ENCODE measurements at regions not wholly inside any gene's neighbourhood (a gene's known extent, or its start where the extent isn't known, plus 50 kb on each side); places are given as distances from the start of the nearest gene placed in this dataset.

DNA sequence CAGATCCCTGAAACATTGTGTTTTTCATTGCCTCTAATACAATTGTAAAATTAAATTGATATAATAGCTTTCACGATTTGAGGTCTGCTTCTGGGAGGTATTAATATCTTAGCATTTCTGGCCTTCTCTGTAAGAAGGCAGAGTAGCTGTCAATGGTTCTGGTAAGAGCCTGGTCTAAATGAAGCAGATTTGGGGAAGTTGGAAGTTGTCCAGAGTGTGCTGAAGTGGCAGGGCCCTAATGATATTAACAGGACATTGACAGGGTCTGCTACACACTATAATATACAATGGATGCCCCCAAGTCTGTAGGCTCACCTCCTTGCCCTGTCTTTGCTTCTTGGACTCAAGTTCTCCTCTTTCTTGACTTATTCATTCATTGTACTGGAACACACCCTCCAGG is 99.5 kb downstream of the C4BPA start:
- no peak overlapping the region for H3K4me2 ChIP-seq (ENCODE audit: low read depth, low read length)
- H2AFZ ChIP-seq (replicated peaks; ENCODE audit: low read length, poor library complexity) = no peak overlapping the region
- no peak overlapping the region for H3K9ac ChIP-seq (ENCODE audit: low read depth, low read length)
- dilution Hi-C loops (cut with HindIII; ENCODE audit: low sequenced_read_pairs, unreplicated experiment) (no loop called here), intact Hi-C loops (cut with micrococcal nuclease) (no loop called here), in situ Hi-C loops (cut with MboI; ENCODE audit: low sequenced_read_pairs) (no loop called here)
- H2BK5ac ChIP-seq (ENCODE audit: low read depth, low read length, poor library complexity, severe bottlenecking) = no peak overlapping the region
- H3K4ac ChIP-seq (ENCODE audit: low read depth, low read length) = no peak overlapping the region
- H3K36me3 ChIP-seq (ENCODE audit: control insufficient read depth, insufficient read depth, low read length) = no peaks in the 10 kb centered on the region
- no peaks in the 10 kb centered on the region for H3K79me1 ChIP-seq (ENCODE audit: low read depth in 1 of 2, low read length in 2 of 2)
- H2BK20ac ChIP-seq (ENCODE audit: low read depth, low read length) = no peak overlapping the region
- BruUV-seq (replicated peaks) = no TSS peak
- no peak overlapping the region for H3K56ac ChIP-seq (ENCODE audit: extremely low read depth, insufficient read depth, low read length)
- no CpG with 5 or more reads among the region's 1 CpG for WGBS, 2 experiments (ENCODE audit: extremely low coverage in 2 of 2, insufficient read length in 1 of 2)
- no peak overlapping the region for H2AK5ac ChIP-seq (ENCODE audit: low read depth, low read length)
- H3K9me1 ChIP-seq (ENCODE audit: insufficient read depth, low read length) = no peaks in the 10 kb centered on the region
- no peak overlapping the region for H4K5ac ChIP-seq (ENCODE audit: low read depth, low read length)
- H3K14ac ChIP-seq (replicated peaks; ENCODE audit: low read depth, low read length) = no peak overlapping the region
- CTCF ChIA-PET = no interaction called here
- POLR2A ChIA-PET (ENCODE audit: unreplicated experiment) = no interaction called here
- DNase-seq (no peak), ATAC-seq (ENCODE audit: low read depth) (no peak)
- no peak overlapping the region for H3K4me3 ChIP-seq (ENCODE audit: insufficient read depth, low read depth, low read length)
- no peak overlapping the region for H3K18ac ChIP-seq (ENCODE audit: low read depth, low read length)
- no peak overlapping the region for H4K8ac ChIP-seq (ENCODE audit: low read depth in 2 of 2, low read length in 2 of 2)
- H3K27ac ChIP-seq (ENCODE audit: insufficient read depth, low read length) = no peak overlapping the region
- no peaks in the 10 kb centered on the region for H4K20me1 ChIP-seq (ENCODE audit: insufficient read depth, low read length)
- H3K9me3 ChIP-seq (ENCODE audit: control insufficient read depth, insufficient read depth, low read length) = no peaks in the 10 kb centered on the region
- H3K23ac ChIP-seq (ENCODE audit: low read depth, low read length) = no peak overlapping the region
- H2BK15ac ChIP-seq (ENCODE audit: low read depth, low read length) = no peak overlapping the region
- H4K91ac ChIP-seq (ENCODE audit: insufficient read depth, low read depth, low read length) = no peak overlapping the region
- no peak overlapping the region for H2BK120ac ChIP-seq (ENCODE audit: low read depth, low read length)
- no peak overlapping the region for H2AK9ac ChIP-seq (replicated peaks; ENCODE audit: low read depth, low read length, poor library complexity)
- no peaks in the 10 kb centered on the region for H3K27me3 ChIP-seq (ENCODE audit: control insufficient read depth, insufficient read depth, low read length)
- H3K4me1 ChIP-seq (ENCODE audit: control insufficient read depth, insufficient read depth, low read length) = no peaks in the 10 kb centered on the region
- TF ChIP-seq, protein P1, sequence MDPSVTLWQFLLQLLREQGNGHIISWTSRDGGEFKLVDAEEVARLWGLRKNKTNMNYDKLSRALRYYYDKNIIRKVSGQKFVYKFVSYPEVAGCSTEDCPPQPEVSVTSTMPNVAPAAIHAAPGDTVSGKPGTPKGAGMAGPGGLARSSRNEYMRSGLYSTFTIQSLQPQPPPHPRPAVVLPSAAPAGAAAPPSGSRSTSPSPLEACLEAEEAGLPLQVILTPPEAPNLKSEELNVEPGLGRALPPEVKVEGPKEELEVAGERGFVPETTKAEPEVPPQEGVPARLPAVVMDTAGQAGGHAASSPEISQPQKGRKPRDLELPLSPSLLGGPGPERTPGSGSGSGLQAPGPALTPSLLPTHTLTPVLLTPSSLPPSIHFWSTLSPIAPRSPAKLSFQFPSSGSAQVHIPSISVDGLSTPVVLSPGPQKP (IDR thresholded peaks at IDR 0.05; ENCODE audit: borderline replicate concordance, low read depth, low read length) = no peak
- no peak for TF ChIP-seq BHLHE40 (IDR thresholded peaks at IDR 0.05; ENCODE audit: low read depth, low read length)
- TF ChIP-seq RCOR1 (IDR thresholded peaks at IDR 0.05; ENCODE audit: insufficient replicate concordance, low read length) = no peak
